Neural cell (in vitro differentiated cells): ENCODE measurements at regions not wholly inside any gene's neighbourhood (a gene's known extent, or its start where the extent isn't known, plus 50 kb on each side); places are given as distances from the start of the nearest gene placed in this dataset.

ENCODE experiments used
- CTCF ChIP-seq: fragments of 450-650 bp; IDR thresholded peaks from 2 replicates; pipeline ENCODE4 v1.5.1; 2014; ENCODE audit warnings: antibody characterized with exemption, mild to moderate bottlenecking, moderate library complexity; ENCODE audit not compliant: poor library complexity, severe bottlenecking
- EZH2 ChIP-seq: fragments of 200-600, 300-800 bp; shearing (Covaris generic), sonication (generic); IDR thresholded peaks from 2 replicates; pipeline ENCODE4 v1.6.1; 2014; ENCODE audit warnings: antibody characterized with exemption, low read length, borderline replicate concordance, mild to moderate bottlenecking; ENCODE audit not compliant: insufficient read depth, poor library complexity, severe bottlenecking
- MXI1 ChIP-seq: fragments of 450-650 bp; conservative IDR thresholded peaks from 2 replicates; pipeline ENCODE4 v1.6.1; 2014; ENCODE audit warnings: antibody characterized with exemption, mild to moderate bottlenecking; ENCODE audit not compliant: poor library complexity, severe bottlenecking
- POLR2AphosphoS5 ChIP-seq: IDR thresholded peaks from 2 replicates; pipeline ENCODE4 v1.6.1; 2012
- RAD21 ChIP-seq: fragments of 450-650 bp; conservative IDR thresholded peaks from 2 replicates; pipeline ENCODE4 v1.6.1; 2014; ENCODE audit warnings: antibody characterized with exemption, mild to moderate bottlenecking, moderate library complexity
- TF ChIP-seq, protein P1 (sequence below): IDR thresholded peaks from 2 replicates; pipeline ENCODE4 v1.6.1; 2012; ENCODE audit warnings: borderline replicate concordance

DNA sequence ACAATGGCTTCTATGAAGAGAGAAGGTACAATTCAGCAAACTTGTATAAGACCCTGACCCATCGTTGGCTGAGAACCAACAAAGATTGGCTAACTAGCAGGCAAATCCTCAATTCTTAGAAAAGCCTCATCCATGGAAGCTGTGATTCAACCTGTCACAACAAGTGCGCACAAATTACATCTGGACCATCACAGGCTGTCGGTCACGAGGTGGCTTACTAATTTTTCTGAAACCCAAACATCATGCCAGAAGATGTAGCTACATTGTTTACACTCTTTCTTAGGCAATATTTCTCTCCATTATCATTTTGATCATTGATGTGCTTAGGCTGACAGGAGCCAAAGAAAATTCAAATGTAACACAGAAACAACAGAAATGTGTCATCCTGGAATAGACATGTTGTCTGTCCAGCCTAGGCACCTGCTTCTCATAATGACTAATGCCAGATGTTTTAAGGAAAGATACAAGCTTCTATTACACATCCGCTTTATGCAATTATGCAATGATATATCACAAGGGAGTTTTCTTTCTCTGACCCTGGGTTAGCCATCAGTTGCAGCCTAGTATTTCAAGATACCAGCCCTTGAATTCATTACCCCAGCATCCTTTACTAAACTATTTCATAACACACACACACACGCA is 92.9 kb upstream of the DIO2 start:
- TF ChIP-seq EZH2 (no peak), CTCF (no peak), RAD21 (no peak), POLR2AphosphoS5 (no peak), MXI1 (no peak)
- TF ChIP-seq, protein P1, sequence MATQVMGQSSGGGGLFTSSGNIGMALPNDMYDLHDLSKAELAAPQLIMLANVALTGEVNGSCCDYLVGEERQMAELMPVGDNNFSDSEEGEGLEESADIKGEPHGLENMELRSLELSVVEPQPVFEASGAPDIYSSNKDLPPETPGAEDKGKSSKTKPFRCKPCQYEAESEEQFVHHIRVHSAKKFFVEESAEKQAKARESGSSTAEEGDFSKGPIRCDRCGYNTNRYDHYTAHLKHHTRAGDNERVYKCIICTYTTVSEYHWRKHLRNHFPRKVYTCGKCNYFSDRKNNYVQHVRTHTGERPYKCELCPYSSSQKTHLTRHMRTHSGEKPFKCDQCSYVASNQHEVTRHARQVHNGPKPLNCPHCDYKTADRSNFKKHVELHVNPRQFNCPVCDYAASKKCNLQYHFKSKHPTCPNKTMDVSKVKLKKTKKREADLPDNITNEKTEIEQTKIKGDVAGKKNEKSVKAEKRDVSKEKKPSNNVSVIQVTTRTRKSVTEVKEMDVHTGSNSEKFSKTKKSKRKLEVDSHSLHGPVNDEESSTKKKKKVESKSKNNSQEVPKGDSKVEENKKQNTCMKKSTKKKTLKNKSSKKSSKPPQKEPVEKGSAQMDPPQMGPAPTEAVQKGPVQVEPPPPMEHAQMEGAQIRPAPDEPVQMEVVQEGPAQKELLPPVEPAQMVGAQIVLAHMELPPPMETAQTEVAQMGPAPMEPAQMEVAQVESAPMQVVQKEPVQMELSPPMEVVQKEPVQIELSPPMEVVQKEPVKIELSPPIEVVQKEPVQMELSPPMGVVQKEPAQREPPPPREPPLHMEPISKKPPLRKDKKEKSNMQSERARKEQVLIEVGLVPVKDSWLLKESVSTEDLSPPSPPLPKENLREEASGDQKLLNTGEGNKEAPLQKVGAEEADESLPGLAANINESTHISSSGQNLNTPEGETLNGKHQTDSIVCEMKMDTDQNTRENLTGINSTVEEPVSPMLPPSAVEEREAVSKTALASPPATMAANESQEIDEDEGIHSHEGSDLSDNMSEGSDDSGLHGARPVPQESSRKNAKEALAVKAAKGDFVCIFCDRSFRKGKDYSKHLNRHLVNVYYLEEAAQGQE, result no peak
